Fibroblast of pulmonary artery (primary cell): ENCODE measurements at regions not wholly inside any gene's neighbourhood (a gene's known extent, or its start where the extent isn't known, plus 50 kb on each side); places are given as distances from the start of the nearest gene placed in this dataset.

Experiments used
- DNase-seq: peaks from one replicate; pipeline ENCODE4 v3.0.0-alpha.2; 2010; ENCODE audit warnings: low read depth
- H3K4me3 ChIP-seq: replicated peaks from 2 replicates; pipeline ENCODE4 v1.5.1; 2011; ENCODE audit warnings: low read depth, mild to moderate bottlenecking, control low read depth, low read length, moderate library complexity
- CTCF ChIP-seq: IDR thresholded peaks from 2 replicates; pipeline ENCODE4 v1.5.1; 2011; ENCODE audit warnings: mild to moderate bottlenecking, control low read depth, low read length, inconsistent platforms; ENCODE audit errors: missing control alignments

GRCh38 chr5:180438785-180439780 is 55.1 kb upstream of the CNOT6 start:
- no peak for DNase-seq
- TF ChIP-seq CTCF: no peak
- no peak overlapping the region for H3K4me3 ChIP-seq

GRCh38 chr5:180439911-180440769 is 54.0 kb upstream of the CNOT6 start:
- DNase-seq: no peak

GRCh38 chr5:180441564-180442051 is 52.6 kb upstream of the CNOT6 start:
- H3K4me3 ChIP-seq: no peak overlapping the region
- no peak for TF ChIP-seq CTCF
- DNase-seq: peak; percentile 47

More at GRCh38 chr5:180439911-180440769, 54.0 kb upstream of the CNOT6 start:
- no peak overlapping the region for H3K4me3 ChIP-seq
- TF ChIP-seq CTCF: no peak
